A549 (cell line): ENCODE measurements at regions not wholly inside any gene's neighbourhood (a gene's known extent, or its start where the extent isn't known, plus 50 kb on each side); places are given as distances from the start of the nearest gene placed in this dataset.

Experiments
- ATAC-seq, 2 experiments: fragments of 200-7000 bp in 1 of 2; fragments of >200 bp in 1 of 2; cut with Nextera tagmentation in 1 of 2; cut with Tn5 transposase in 1 of 2; 3 replicates each; pipeline versions ENCODE4 v1.8.0 to v1.9.1; 2018 to 2020; ENCODE audit warnings: mild to moderate bottlenecking in 1 of 2, moderate library complexity in 1 of 2
- CTCF ChIA-PET: fragments of 300-600 bp; sonication (Branson Sonifier 250); formaldehyde crosslinking; extraction: SDS; loops from one replicate; lab custom pipeline; 2021; ENCODE audit warnings: antibody characterized with exemption, inconsistent platforms; lab: Yijun Ruan, JAX
- POLR2A ChIA-PET: fragments of 350-600 bp; formaldehyde crosslinking; extraction: SDS; loops from one replicate; lab custom pipeline; 2021; ENCODE audit warnings: antibody characterized with exemption, inconsistent platforms; lab: Yijun Ruan, JAX
- DNase-seq, 2 experiments: peaks; one replicate each; pipeline versions ENCODE4 v3.0.0 to v3.0.0-alpha.2; 2011 to 2016; ENCODE audit warnings: low read depth in 1 of 2, low spot score in 1 of 2
- FAIRE-seq: peaks from 2 replicates; lab custom pipeline; 2011; peaks lifted over from hg19 to GRCh38; lab: Jason Lieb, UNC
- H3K27ac ChIP-seq, 2 experiments: fragments of >200 bp; sonication (Bioruptor Twin); formaldehyde crosslinking; 3 replicates each; pipeline ENCODE4 v1.5.1; 2016 to 2017
- H3K4me1 ChIP-seq: fragments of >200 bp; sonication (Bioruptor Twin); formaldehyde crosslinking; 3 replicates; pipeline ENCODE4 v1.6.1; 2016
- H3K4me2 ChIP-seq: fragments of >200 bp; sonication (Bioruptor Twin); formaldehyde crosslinking; 3 replicates; pipeline ENCODE4 v1.6.1; 2016
- H3K4me3 ChIP-seq: fragments of >200 bp; sonication (Bioruptor Twin); formaldehyde crosslinking; 3 replicates; pipeline ENCODE4 v1.5.1; 2016
- H3K9me3 ChIP-seq: fragments of >200 bp; sonication (Bioruptor Twin); formaldehyde crosslinking; 3 replicates; pipeline ENCODE4 v1.6.1; 2016
- BHLHE40 ChIP-seq: IDR thresholded peaks from 2 replicates; pipeline ENCODE4 v1.6.1; 2012; ENCODE audit warnings: low read depth, low read length, inconsistent platforms
- CEBPB ChIP-seq, 2 experiments: fragments of >200 bp in 1 of 2; sonication (Bioruptor Twin) in 1 of 2; formaldehyde crosslinking in 1 of 2; IDR thresholded peaks; 2 replicates each; pipeline ENCODE4 v1.6.1; 2012 to 2016
- CHD2 ChIP-seq: fragments of 150-350 bp; IDR thresholded peaks from 2 replicates; pipeline ENCODE4 v1.6.1; 2014; ENCODE audit warnings: low read length; ENCODE audit not compliant: partially characterized antibody
- CHD4 ChIP-seq: fragments of 200-600 bp; sonication (generic); IDR thresholded peaks from 2 replicates; pipeline ENCODE4 v1.6.1; 2016; ENCODE audit warnings: antibody characterized with exemption, mild to moderate bottlenecking, borderline replicate concordance
- E2F6 ChIP-seq: IDR thresholded peaks from 2 replicates; pipeline ENCODE4 v1.6.1; 2012; ENCODE audit warnings: low read depth, borderline replicate concordance
- EHMT2 ChIP-seq: fragments of 200-600 bp; sonication (generic); IDR thresholded peaks from 2 replicates; pipeline ENCODE4 v1.6.1; 2016; ENCODE audit warnings: antibody characterized with exemption, low read depth, mild to moderate bottlenecking, moderate library complexity
- ELK1 ChIP-seq: fragments of 150-350 bp; IDR thresholded peaks from 2 replicates; pipeline ENCODE4 v1.6.1; 2014; ENCODE audit warnings: low read depth, mild to moderate bottlenecking, low read length
- FOSL2 ChIP-seq, 2 experiments: fragments of 450-650 bp in 1 of 2; fragments of >200 bp in 1 of 2; sonication (Bioruptor Twin) in 1 of 2; formaldehyde crosslinking; IDR thresholded peaks; 2 replicates each; pipeline versions ENCODE4 v1.5.0 to v1.6.1; 2016 to 2020; ENCODE audit warnings: mild to moderate bottlenecking in 1 of 2, moderate library complexity in 1 of 2
- HOXA7 ChIP-seq: fragments of 250-450 bp; sonication (Bioruptor Pico); IDR thresholded peaks from 2 replicates; pipeline ENCODE4 v1.5.0; 2020; ENCODE audit warnings: mild to moderate bottlenecking, moderate library complexity
- HOXB13 ChIP-seq: fragments of 250-450 bp; sonication (Bioruptor Pico); IDR thresholded peaks from 2 replicates; pipeline ENCODE4 v1.5.0; 2020; ENCODE audit warnings: low read depth, mild to moderate bottlenecking, moderate library complexity
- JUN ChIP-seq, 2 experiments: fragments of >200 bp; sonication (Bioruptor Twin); formaldehyde crosslinking; IDR thresholded peaks; 2 replicates in 1 of 2; 3 replicates in 1 of 2; pipeline ENCODE4 v1.6.1; 2016 to 2017
- JUNB ChIP-seq: fragments of >200 bp; sonication (Bioruptor Twin); formaldehyde crosslinking; IDR thresholded peaks from 2 replicates; pipeline ENCODE4 v1.6.1; 2016
- MAFK ChIP-seq: fragments of 450-650 bp; IDR thresholded peaks from 2 replicates; pipeline ENCODE4 v1.6.1; 2014; ENCODE audit not compliant: partially characterized antibody
- MAZ ChIP-seq: fragments of 150-350 bp; IDR thresholded peaks from 2 replicates; pipeline ENCODE4 v1.6.1; 2014; ENCODE audit warnings: antibody characterized with exemption, low read depth, low read length, borderline replicate concordance
- NPAS2 ChIP-seq: fragments of 250-450 bp; sonication (Bioruptor Pico); IDR thresholded peaks from 2 replicates; pipeline ENCODE4 v1.8.0; 2022; ENCODE audit warnings: mild to moderate bottlenecking, moderate library complexity, borderline replicate concordance
- RNF2 ChIP-seq: fragments of 200-600 bp; sonication (generic); IDR thresholded peaks from 2 replicates; pipeline ENCODE4 v1.6.1; 2016; ENCODE audit warnings: low read depth, mild to moderate bottlenecking, antibody characterized with exemption, moderate library complexity, borderline replicate concordance
- ZFP36 ChIP-seq: fragments of 450-650 bp; IDR thresholded peaks from 2 replicates; pipeline ENCODE4 v1.6.1; 2014; ENCODE audit warnings: borderline replicate concordance; ENCODE audit not compliant: partially characterized antibody
- ZSCAN20 ChIP-seq: fragments of 250-450 bp; sonication (Bioruptor Pico); IDR thresholded peaks from 2 replicates; pipeline ENCODE4 v1.8.0; 2022; ENCODE audit warnings: mild to moderate bottlenecking, moderate library complexity
- WGBS: methylation state at CpG from one replicate; pipeline ENCODE4 v1.1.6; 2017; ENCODE audit errors: missing lambda C conversion rate; 5-methylcytosine and 5-hydroxymethylcytosine counted together
- TF ChIP-seq, protein P1 (sequence below): IDR thresholded peaks from 2 replicates; pipeline ENCODE4 v1.6.1; 2012
- TF ChIP-seq, protein P2 (sequence below): fragments of 200-600 bp; sonication (generic); IDR thresholded peaks from 2 replicates; pipeline ENCODE4 v1.6.1; 2016; ENCODE audit warnings: antibody characterized with exemption, mild to moderate bottlenecking, moderate library complexity
- TF ChIP-seq, protein P3 (sequence below): fragments of 250-450 bp; sonication (Bioruptor Pico); IDR thresholded peaks from 2 replicates; pipeline ENCODE4 v1.5.0; 2020; ENCODE audit warnings: low read depth, mild to moderate bottlenecking, moderate library complexity

DNA sequence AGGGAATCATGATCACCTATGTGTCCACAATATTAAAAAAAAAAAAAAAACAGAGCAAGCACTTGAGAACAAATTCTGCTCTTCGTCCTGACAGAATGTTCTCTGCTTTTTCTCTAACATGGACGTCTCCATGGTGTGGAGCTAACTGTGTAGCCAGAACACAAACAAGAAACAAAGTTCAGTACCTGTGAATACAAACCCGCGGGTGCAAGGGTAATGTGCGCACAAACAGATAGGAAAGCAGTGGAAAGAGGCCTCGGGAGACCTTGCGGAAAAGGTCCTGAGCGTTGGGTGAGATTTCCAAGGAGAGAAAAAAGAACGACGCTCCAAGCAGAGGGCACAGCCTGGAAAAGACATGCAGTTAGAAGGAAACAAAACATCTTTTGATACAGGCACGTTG is 92.0 kb upstream of the TBL1X start:
- H3K4me2 ChIP-seq = no peak overlapping the region
- DNase-seq (no peak), FAIRE-seq (no peak), ATAC-seq (no peak)
- ChIA-PET CTCF (interaction anchor here (0.6 to 1.0 kb wide), 2 partner anchors 29 to 77 kb away, joined by 3 read pairs; no protein-coding TSS in a partner anchor), POLR2A (no interaction called here)
- no peak for TF ChIP-seq HOXB13 (CRISPR knock-in tag)
- TF ChIP-seq CHD2 = no peak
- no peak for TF ChIP-seq ELK1
- no peak for TF ChIP-seq ZSCAN20
- TF ChIP-seq, protein P1, sequence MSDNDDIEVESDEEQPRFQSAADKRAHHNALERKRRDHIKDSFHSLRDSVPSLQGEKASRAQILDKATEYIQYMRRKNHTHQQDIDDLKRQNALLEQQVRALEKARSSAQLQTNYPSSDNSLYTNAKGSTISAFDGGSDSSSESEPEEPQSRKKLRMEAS = no peak
- no peak for TF ChIP-seq RNF2
- no peak for TF ChIP-seq MAZ
- TF ChIP-seq ZFP36 = no peak
- TF ChIP-seq, protein P2, sequence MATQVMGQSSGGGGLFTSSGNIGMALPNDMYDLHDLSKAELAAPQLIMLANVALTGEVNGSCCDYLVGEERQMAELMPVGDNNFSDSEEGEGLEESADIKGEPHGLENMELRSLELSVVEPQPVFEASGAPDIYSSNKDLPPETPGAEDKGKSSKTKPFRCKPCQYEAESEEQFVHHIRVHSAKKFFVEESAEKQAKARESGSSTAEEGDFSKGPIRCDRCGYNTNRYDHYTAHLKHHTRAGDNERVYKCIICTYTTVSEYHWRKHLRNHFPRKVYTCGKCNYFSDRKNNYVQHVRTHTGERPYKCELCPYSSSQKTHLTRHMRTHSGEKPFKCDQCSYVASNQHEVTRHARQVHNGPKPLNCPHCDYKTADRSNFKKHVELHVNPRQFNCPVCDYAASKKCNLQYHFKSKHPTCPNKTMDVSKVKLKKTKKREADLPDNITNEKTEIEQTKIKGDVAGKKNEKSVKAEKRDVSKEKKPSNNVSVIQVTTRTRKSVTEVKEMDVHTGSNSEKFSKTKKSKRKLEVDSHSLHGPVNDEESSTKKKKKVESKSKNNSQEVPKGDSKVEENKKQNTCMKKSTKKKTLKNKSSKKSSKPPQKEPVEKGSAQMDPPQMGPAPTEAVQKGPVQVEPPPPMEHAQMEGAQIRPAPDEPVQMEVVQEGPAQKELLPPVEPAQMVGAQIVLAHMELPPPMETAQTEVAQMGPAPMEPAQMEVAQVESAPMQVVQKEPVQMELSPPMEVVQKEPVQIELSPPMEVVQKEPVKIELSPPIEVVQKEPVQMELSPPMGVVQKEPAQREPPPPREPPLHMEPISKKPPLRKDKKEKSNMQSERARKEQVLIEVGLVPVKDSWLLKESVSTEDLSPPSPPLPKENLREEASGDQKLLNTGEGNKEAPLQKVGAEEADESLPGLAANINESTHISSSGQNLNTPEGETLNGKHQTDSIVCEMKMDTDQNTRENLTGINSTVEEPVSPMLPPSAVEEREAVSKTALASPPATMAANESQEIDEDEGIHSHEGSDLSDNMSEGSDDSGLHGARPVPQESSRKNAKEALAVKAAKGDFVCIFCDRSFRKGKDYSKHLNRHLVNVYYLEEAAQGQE = no peak
- TF ChIP-seq CHD4 = no peak
- TF ChIP-seq CEBPB (IDR thresholded peaks at IDR 0.05) = no peak
- no peak for TF ChIP-seq E2F6
- no peak for TF ChIP-seq HOXA7 (CRISPR knock-in tag)
- TF ChIP-seq, protein P3, sequence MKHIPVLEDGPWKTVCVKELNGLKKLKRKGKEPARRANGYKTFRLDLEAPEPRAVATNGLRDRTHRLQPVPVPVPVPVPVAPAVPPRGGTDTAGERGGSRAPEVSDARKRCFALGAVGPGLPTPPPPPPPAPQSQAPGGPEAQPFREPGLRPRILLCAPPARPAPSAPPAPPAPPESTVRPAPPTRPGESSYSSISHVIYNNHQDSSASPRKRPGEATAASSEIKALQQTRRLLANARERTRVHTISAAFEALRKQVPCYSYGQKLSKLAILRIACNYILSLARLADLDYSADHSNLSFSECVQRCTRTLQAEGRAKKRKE = no peak
- no peak for TF ChIP-seq MAFK
- no peak for TF ChIP-seq JUNB
- H3K27ac ChIP-seq = no peak overlapping the region
- peaks cover 9% of the 10 kb centered on the region for H3K4me1 ChIP-seq
- no peak overlapping the region for H3K4me3 ChIP-seq
- H3K9me3 ChIP-seq = no peaks in the 10 kb centered on the region; the same call in 2 of the 3 replicates
- WGBS = 83% methylated on average over 11 of the region's 11 CpGs

DNA sequence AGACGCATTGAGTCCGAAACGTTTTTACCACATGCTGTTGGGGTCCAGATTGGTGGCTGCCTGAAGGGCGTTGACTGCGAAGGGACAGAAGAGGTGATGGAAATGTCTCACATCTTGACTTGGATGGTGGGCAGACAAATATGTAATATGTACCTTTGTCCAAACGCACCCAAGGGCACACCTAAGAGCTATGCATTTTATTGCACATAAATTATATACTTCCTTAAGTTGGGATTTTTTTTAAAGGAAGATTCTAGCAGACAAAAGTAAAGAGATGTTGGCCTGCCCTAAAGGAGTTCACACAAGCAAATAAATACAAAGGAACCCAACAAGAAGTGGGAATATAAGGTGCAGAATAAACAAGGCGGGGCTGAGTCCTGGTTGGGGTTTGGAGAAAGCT is 91.1 kb upstream of the TBL1X start:
- ATAC-seq (no peak), FAIRE-seq (peak; percentile 49), DNase-seq (no peak)
- POLR2A ChIA-PET = no interaction called here
- Histone ChIP-seq H3K4me1 (peaks cover 9% of the 10 kb centered on the region), H3K4me2 (no peak overlapping the region), H3K4me3 (no peak overlapping the region), H3K9me3 (no peaks in the 10 kb centered on the region; the same call in 2 of the 3 replicates), H3K27ac (no peak overlapping the region)
- TF ChIP-seq NPAS2 (CRISPR knock-in tag) (no peak), FOSL2 (IDR thresholded peaks at IDR 0.05) (no peak), FOSL2 (CRISPR knock-in tag; IDR thresholded peaks at IDR 0.05) (no peak), JUN (IDR thresholded peaks at IDR 0.05) (no peak), BHLHE40 (no peak), ELK1 (no peak), EHMT2 (no peak), HOXB13 (CRISPR knock-in tag) (no peak)
- TF ChIP-seq, protein P3 = no peak
- TF ChIP-seq, protein P2 = no peak
- CTCF ChIA-PET = interaction anchor here (1.0 kb wide), 1 partner anchor 30 kb away, joined by 3 read pairs; no protein-coding TSS in a partner anchor
- 83% methylated on average over 7 of the region's 7 CpGs for WGBS
